HG03175 (cell line): ENCODE measurements at regions not wholly inside any gene's neighbourhood (a gene's known extent, or its start where the extent isn't known, plus 50 kb on each side); places are given as distances from the start of the nearest gene placed in this dataset.

Source experiments
- ATAC-seq: cut with Tn5 transposase; IDR thresholded peaks from one replicate; pipeline ENCODE4 v1.9.1; 2021; ENCODE audit warnings: mild to moderate bottlenecking, moderate library complexity; ENCODE audit not compliant: unreplicated experiment

DNA sequence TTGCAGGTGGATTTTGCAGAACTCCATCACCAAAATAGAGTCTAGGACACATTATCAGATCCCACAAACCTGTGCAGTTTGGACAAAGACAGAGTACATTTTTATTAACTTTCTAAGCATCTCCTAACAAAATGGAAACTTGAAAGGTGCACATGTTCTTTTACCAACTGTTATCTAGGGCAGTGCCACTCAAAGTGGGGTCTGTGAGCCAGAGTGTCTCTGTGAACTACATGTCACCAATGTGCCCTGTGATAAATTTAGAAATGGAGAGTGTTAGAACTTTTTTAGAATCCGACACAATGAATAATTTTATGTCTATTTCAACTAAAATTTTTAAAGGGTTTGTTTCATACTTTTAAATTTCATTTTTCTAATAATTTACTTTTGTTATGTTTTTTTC lies 68.4 kb upstream of the TMC3 start:
- no peak for ATAC-seq

DNA sequence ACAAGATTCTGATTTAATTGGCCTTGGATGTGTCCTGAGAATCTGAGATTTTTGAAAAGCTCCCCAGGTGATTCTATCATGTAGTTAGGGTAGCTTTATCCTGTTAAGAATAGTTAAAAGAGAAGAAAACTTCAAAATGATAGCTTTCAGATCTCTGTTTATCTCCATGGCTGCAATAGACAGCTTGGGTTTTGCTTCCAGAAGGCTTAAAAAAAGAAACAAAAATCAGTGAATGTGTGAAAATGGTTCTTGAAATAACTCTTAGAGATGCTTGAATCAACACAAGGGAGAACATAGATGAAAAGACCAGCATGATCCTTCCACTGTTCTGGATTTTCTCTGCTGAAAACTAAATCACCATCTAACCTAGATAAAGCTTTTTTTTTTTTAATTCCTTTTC lies 60.8 kb upstream of the TMC3 start:
- no peak for ATAC-seq

DNA sequence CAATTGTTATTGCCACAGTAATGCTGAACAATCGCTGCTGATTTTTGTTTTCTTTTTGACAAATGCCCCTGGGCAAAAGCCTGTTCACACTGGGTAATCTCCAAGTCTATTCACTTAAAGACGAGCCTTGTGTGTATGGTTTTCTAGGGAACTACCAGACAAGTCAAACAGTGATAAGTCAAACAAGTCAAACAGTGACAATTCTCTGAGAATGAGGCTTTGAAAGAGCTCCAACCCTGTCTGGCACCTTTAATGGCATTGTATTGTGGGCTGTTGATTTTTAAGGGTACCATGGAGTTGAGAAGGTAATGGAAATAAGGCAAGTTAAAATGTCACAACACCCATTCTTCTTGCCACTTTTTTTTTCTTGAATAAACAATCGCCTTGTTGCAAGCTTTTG lies 59.4 kb upstream of the TMC3 start:
- no peak for ATAC-seq

DNA sequence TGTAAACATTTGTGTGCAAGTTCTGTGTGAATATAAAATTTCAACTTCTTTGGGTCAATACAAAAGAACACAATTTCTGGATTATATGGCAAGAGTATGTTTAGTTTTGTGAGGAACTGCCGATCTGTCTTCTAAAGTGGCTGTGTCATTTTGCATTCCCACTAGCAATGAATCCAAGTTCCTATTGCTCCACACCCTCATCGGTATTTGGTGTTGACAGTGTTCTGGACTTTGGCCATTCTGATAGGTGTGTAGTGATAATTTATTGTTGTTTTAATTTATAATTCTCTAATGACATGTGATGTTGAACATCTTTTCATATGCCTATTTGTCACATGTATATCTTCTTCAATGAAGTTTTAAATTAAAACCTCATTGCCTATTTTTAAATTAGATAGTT lies 58.2 kb upstream of the TMC3 start:
- no peak for ATAC-seq

DNA sequence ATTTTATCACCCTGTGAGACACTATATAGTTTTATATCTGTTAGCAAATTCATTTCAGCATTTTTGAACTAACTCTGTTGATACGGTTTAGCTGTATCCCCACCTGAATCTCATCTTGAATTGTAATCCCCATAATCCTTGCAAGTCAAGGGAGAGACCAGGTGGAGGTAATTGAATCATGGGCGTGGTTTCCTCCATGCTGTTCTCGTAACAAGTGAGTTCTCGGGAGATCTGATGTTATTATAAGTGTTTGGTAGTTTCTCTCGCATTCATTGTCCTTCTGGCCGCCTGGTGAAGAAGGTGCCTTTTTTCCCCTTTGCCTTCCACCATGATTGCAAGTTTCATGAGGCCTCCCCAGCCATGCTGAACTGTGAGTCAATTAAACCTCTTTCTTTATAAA lies 53.2 kb upstream of the TMC3 start:
- no peak for ATAC-seq

DNA sequence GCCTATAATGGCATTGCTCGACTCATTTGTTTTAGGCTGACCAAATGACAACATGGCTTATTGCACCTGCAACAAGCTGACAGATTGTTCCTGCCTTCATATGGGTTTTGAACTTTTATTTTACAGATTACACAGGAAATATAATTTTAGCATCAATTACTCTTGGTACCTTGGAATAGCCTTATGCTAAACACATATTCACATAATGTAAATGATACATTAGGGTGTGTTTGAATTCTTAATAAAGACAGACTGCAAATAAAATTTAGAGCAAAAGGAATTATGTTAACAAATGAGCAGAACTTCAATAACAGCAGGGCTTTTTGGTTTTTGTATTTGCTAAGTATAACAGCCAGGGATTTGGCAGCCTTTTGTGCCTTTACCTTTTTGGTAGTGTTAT lies 51.9 kb upstream of the TMC3 start:
- ATAC-seq = no peak
